Choroid plexus epithelial cell (primary cell): ENCODE measurements at regions not wholly inside any gene's neighbourhood (a gene's known extent, or its start where the extent isn't known, plus 50 kb on each side); places are given as distances from the start of the nearest gene placed in this dataset.

Source experiments
- DNase-seq: peaks from one replicate; pipeline ENCODE4 v3.0.0-alpha.2; 2010; ENCODE audit warnings: low read depth
- H3K4me3 ChIP-seq: 2 replicates; pipeline ENCODE4 v1.5.1; 2011; ENCODE audit warnings: low read depth, mild to moderate bottlenecking, control low read depth, low read length, moderate library complexity
- CTCF ChIP-seq: conservative IDR thresholded peaks from 2 replicates; pipeline ENCODE4 v1.5.1; 2011; ENCODE audit warnings: low read depth, mild to moderate bottlenecking, control low read depth, inconsistent platforms, low read length, moderate library complexity

- no peak for TF ChIP-seq CTCF
These were observed 744.3 kb upstream of the ACVR2A start for GRCh38 chr2:147100406-147101035.

GRCh38 chr2:147099845-147100244, 745.0 kb upstream of the ACVR2A start:
- no peak for DNase-seq
- H3K4me3 ChIP-seq = no peak overlapping the region
- no peak for TF ChIP-seq CTCF

More at GRCh38 chr2:147100406-147101035, 744.3 kb upstream of the ACVR2A start:
- no peak overlapping the region for H3K4me3 ChIP-seq
- DNase-seq = peak; percentile 17

- no peak for DNase-seq
- TF ChIP-seq CTCF = no peak
These were observed 745.9 kb upstream of the ACVR2A start for GRCh38 chr2:147098940-147099339.

GRCh38 chr2:147097747-147098146, 747.1 kb upstream of the ACVR2A start:
- TF ChIP-seq CTCF = no peak
- DNase-seq = no peak

More at GRCh38 chr2:147098940-147099339, 745.9 kb upstream of the ACVR2A start:
- no peak overlapping the region for H3K4me3 ChIP-seq

GRCh38 chr2:147096671-147097070, 748.2 kb upstream of the ACVR2A start:
- TF ChIP-seq CTCF = no peak
- no peak overlapping the region for H3K4me3 ChIP-seq
- DNase-seq = peak; percentile 14

More at GRCh38 chr2:147097747-147098146, 747.1 kb upstream of the ACVR2A start:
- no peak overlapping the region for H3K4me3 ChIP-seq

GRCh38 chr2:147095376-147095775, 749.5 kb upstream of the ACVR2A start:
- TF ChIP-seq CTCF = no peak
- DNase-seq = no peak
- no peak overlapping the region for H3K4me3 ChIP-seq

GRCh38 chr2:147094077-147094476, 750.8 kb upstream of the ACVR2A start:
- H3K4me3 ChIP-seq = no peak overlapping the region
- no peak for TF ChIP-seq CTCF
- DNase-seq = no peak
